Renal pelvis (tissue), 1 donor: ENCODE measurements at regions not wholly inside any gene's neighbourhood (a gene's known extent, or its start where the extent isn't known, plus 50 kb on each side); places are given as distances from the start of the nearest gene placed in this dataset.
"Not testable (repeated sequence)": the region's sequence is repeated elsewhere in the genome, so short reads cannot be mapped to it uniquely, and the experiment has no call there.

Experiments used
- DNase-seq: peaks from one replicate; pipeline ENCODE4 v3.0.0-alpha.2; 2013

GRCh38 chr5:145105384-145105783, 729.8 kb downstream of the PRELID2 start:
- DNase-seq, result no peak

- no peak for DNase-seq
Observed at GRCh38 chr5:145104106-145104505, 731.0 kb downstream of the PRELID2 start.

DNA sequence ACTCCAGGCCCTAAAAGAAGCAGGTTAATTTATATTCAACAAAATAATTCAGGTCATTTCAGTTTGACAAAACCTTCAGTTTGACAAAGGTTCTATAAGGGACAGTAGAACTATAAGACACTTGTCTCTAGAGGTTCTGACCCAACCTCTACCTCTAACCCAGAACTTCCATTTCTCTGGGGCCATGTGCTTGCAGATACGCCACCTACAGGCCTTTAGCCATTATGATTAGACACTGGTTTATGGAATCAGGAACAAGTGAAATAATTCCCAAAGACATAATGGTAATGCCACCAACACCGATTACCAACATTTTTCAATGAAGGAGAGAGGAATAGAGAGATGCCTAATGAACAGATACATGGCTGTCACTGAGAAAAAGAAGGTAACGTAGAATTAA, 733.9 kb downstream of the PRELID2 start:
- no peak for DNase-seq

DNA sequence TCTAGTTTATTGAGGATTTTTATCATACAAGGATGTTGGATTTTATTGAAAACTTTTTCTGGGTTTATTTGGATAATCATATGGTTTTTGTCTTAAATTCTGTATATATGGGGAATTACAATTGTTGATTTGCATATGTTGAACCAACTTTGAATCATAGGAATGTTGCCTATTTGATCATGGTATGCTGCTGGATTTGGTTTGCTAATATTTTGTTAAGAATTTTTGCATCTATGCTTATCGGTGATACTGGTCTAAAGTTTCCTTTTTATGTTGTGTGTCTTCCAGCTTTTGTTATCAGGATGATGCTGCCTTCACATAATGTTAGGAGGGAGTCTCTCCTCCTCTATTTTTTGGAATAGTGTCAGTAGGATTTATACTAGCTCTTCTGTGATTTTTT, 745.0 kb downstream of the PRELID2 start:
- no peak for DNase-seq

- DNase-seq, result no peak
Observed at GRCh38 chr5:145084834-145085233, 750.3 kb downstream of the PRELID2 start.

- no peak for DNase-seq
Observed at GRCh38 chr5:145077028-145077427, 758.1 kb downstream of the PRELID2 start.

- DNase-seq, result no peak
Observed at GRCh38 chr5:145076040-145076439, 759.1 kb downstream of the PRELID2 start.

DNA sequence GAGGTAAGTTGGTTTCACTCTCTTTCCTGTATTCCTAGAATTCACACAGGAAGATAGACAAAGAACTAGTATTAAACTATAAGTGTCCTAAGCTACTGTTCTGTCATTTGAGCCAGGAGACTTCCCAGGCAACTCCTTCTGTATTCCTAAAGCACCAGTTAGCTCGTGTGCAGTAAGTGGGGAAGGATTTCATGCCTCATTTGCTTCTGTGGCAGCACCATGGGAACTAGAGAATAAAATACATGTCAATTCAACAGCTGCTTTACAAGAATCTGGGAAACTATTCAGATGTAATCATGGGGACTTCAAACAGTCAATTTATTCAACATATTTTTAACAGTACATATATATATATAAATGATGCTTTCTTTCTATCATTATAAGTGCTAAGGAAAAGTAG, 762.3 kb downstream of the PRELID2 start:
- DNase-seq, result peak; percentile 66

DNA sequence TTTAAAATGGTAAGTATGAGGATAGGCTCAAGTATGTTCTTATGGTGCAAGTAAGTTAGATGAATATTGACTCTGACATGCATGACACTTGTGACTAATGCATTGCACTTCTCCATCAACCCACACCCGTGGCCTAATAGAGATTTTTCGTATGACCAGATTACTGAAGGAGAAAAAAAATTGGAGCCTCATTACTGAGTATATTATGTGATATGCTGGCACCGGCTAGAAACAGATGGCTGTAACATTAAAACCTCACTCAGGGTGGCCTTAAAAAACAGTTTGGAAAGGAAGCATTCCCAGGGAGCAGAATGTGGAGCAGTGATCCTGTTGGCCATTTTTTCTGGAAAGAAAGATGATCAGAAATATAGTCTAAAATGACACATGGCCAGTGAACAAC, 766.4 kb downstream of the PRELID2 start:
- no peak for DNase-seq

GRCh38 chr5:145062280-145063062, 772.7 kb downstream of the PRELID2 start:
- no peak for DNase-seq

DNA sequence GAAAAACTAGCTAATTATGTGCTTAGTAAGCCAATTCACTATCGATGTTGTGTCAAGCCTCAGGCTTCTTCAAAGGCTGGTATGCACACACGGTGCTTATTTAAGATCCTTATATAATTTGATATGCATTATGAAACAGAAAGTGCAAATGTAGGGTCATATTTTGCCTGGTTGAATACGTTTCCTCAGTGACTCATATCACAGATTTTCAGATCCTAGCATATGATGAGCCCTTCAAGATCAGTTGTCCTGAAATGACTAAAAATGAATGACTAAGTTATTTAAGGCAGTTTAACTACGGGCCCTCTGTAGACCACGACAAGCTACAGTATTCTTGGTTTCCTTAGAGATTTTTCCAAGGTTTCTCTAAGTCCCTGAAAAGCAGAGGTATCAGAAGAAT, 778.3 kb downstream of the PRELID2 start:
- DNase-seq, result no peak

GRCh38 chr5:145050181-145050580, 785.0 kb downstream of the PRELID2 start:
- no peak for DNase-seq

GRCh38 chr5:145044970-145045369, 790.2 kb downstream of the PRELID2 start:
- DNase-seq, result no peak

GRCh38 chr5:145028626-145029025, 806.5 kb downstream of the PRELID2 start:
- DNase-seq, result no peak

DNA sequence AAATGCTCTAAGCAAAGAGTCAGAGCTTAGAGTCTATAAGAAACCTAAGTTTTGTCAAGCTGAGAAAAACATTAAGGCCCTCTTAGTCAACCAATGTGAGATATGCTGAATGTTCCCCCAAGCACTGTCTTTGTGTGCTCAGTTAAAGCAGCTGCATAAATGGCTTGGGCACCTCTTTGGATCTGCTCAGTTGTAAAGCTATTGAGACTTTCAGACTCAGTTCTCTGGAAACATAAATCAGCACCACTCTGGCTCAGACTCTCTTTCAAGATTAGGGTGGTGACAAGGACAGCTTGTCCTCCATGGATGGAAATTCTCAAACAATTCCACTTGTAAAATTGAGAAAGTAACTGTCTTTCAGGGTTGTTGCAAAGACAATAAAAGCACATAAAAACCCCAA, 807.9 kb downstream of the PRELID2 start:
- no peak for DNase-seq

DNA sequence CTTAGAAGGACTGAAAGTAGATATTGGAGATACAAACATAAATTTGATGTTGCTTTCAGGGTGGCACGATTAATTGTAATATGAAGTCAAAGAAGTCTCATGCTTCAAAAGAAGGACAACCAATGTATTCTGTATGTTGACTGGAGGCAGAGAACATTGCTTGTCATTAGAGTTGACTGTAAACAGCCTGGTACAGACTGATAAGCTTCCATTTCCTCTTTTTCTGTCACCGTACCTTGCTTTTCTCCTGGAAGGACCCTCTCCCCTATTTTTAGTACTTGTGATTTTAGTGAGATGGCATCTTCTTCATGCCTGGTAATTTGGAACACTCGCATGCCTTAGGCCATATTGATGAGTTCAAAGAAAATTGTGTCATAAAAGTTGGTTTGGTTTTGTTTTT, 809.4 kb downstream of the PRELID2 start:
- no peak for DNase-seq

GRCh38 chr5:145015146-145015545, 820.0 kb downstream of the PRELID2 start:
- DNase-seq, result no peak

DNA sequence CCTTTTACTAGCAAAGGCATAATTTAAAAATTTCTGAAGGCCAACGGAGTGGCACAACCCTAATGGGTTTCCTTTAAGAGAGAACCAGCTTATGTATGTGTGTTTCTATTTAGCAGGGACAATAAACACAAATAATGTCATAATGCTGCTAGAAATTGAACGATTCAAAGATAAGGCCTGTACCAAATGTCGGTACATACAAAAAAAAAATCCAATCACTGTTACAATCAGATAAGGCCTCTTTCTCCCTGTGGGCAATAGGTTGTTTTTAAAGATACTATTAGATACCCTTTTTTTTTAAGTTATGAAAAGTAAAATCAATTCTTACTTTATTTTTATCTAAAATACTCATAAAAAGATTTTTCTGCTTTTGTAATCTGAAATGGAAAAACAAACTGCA, 821.0 kb downstream of the PRELID2 start:
- no peak for DNase-seq

- DNase-seq, result no peak
Observed at GRCh38 chr5:145010834-145011233, 824.3 kb downstream of the PRELID2 start.

DNA sequence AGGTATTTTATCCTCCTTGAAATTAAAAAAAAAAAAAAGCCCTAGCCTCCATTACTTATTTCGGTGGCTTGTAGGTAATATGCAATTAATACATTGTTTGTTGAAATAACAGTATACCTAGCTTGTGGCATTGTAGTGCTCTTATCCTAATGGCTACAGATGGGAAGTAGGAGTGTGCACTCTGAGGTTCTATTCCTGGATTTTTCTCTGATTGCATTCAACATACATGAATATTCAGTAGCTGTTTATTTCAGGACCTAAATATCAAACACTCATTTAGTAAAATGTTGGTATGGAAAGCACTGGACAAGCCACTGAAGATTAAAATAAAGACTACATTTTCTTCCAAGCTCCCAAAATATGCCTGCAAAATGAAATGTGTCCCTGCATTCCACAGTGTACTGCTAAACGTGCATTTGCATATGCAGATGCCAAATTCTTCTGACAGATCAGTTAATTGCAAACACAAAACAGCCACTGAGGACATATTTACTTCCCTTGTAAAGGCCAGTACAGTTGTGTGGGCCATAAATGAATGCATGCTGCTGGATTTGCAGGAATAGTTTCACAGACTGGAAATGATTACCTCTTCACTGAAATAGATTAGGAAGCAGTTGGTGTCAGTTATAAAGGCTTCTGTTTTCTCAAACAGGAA, 826.1 kb downstream of the PRELID2 start:
- no peak for DNase-seq

DNA sequence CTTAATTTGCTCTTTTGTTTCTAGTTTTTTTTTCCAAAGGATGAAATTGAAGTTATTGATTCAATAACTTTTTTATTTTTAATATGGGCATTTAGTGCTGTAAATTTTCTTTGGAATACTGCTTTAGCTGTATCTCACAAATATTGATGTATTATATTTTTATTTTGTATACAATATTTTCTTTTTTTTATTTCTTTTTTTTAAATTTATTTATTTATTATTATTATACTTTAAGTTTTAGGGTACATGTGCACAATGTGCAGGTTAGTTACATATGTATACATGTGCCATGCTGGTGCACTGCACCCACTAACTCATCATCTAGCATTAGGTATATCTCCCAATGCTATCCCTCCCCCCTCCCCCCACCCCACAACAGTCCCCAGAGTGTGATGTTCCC, 823.7 kb downstream of the KCTD16 start:
- DNase-seq, result not testable (repeated sequence)

DNA sequence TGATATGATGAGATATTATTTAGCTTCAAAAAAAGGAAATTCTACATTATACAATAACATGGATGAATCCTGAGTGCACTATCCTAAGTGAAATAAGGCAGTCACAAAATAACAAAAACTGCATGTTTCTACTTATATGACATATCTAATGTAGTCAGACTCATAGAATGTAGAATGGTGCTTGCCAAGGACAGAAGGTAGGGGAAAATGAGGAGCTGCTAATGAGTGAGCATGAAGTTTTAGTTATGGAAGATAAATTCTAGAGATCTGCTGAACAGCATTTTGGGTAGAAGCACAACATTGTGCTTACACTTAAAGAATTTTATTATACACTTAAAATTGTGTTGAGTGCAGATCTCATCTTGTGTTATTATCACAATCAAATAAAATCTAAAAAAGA, 812.4 kb downstream of the KCTD16 start:
- DNase-seq, result no peak

DNA sequence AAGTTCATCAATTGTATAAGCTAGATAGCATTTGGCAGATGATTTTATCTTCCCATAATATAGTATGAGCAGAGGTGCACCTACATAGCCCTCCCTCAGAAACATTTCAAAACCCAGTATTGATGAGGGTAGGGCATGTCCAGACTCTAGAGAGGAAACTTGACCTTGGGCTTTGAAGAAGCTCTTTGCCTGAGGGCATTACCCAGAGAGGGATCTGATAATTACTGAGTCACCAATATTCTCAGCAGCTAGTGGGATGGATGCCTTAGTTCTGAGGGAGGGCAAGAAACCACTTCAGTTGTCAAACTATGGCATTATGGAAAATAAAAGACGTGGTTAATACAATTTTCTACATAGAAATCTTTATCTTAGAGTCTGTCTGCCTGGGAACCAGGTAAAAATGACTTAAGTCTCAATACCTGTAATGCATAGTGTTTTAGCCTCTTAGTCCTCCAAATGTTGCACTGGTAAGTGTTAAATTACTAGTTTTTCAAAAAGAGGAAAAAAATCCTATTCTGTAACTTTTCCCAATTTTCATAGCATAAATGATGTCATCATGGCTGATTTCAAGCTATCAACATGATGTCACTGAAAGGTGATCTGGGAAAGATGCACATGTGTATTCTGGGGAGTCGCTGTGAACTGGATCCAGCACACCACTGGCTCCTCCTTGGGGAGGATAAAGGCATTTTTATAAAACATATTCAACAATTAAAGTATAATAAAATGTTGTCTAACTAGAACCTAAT, 809.0 kb downstream of the KCTD16 start:
- DNase-seq, result no peak
